ENCODE measurements at regions not wholly inside any gene's neighbourhood (a gene's known extent, or its start where the extent isn't known, plus 50 kb on each side); places are given as distances from the start of the nearest gene placed in this dataset.

GRCh38 chr22:49263101-49263500, 564.6 kb downstream of the BRD1 start:
- TF ChIP-seq POLR2A (IDR thresholded peaks at IDR 0.05) (no peak), EP300 (IDR thresholded peaks at IDR 0.05) (no peak)
- TF ChIP-seq, protein P1, sequence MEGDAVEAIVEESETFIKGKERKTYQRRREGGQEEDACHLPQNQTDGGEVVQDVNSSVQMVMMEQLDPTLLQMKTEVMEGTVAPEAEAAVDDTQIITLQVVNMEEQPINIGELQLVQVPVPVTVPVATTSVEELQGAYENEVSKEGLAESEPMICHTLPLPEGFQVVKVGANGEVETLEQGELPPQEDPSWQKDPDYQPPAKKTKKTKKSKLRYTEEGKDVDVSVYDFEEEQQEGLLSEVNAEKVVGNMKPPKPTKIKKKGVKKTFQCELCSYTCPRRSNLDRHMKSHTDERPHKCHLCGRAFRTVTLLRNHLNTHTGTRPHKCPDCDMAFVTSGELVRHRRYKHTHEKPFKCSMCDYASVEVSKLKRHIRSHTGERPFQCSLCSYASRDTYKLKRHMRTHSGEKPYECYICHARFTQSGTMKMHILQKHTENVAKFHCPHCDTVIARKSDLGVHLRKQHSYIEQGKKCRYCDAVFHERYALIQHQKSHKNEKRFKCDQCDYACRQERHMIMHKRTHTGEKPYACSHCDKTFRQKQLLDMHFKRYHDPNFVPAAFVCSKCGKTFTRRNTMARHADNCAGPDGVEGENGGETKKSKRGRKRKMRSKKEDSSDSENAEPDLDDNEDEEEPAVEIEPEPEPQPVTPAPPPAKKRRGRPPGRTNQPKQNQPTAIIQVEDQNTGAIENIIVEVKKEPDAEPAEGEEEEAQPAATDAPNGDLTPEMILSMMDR (IDR thresholded peaks at IDR 0.05): no peak

Data from tibial nerve (tissue), 4 donors.